HG03039 (cell line): ENCODE measurements at regions not wholly inside any gene's neighbourhood (a gene's known extent, or its start where the extent isn't known, plus 50 kb on each side); places are given as distances from the start of the nearest gene placed in this dataset.

Experiments used
- ATAC-seq: cut with Tn5 transposase; IDR thresholded peaks from one replicate; pipeline ENCODE4 v1.9.1; 2021; ENCODE audit warnings: mild to moderate bottlenecking, moderate library complexity; ENCODE audit not compliant: unreplicated experiment

DNA sequence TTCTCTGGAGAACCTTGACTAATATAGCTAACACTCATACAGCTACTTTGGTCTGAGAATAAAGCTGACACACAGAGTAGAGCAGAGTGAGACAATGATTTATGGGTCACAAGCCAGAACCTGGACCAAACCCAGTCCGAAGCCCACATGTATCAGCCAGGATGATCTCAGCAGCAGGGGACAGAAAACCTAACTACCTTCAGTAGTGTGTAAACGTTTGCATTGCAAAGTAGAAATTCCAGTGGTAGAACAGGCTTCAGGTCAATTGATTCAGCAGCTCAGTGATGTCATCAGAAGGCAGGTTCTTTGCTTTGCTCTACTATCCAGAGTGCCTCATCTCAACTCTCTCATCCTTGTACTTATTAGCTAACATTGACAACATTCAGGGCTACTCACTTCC, 62.5 kb upstream of the PALS2 start:
- ATAC-seq = no peak

GRCh38 chr7:24517166-24517565, 56.1 kb upstream of the PALS2 start:
- no peak for ATAC-seq

DNA sequence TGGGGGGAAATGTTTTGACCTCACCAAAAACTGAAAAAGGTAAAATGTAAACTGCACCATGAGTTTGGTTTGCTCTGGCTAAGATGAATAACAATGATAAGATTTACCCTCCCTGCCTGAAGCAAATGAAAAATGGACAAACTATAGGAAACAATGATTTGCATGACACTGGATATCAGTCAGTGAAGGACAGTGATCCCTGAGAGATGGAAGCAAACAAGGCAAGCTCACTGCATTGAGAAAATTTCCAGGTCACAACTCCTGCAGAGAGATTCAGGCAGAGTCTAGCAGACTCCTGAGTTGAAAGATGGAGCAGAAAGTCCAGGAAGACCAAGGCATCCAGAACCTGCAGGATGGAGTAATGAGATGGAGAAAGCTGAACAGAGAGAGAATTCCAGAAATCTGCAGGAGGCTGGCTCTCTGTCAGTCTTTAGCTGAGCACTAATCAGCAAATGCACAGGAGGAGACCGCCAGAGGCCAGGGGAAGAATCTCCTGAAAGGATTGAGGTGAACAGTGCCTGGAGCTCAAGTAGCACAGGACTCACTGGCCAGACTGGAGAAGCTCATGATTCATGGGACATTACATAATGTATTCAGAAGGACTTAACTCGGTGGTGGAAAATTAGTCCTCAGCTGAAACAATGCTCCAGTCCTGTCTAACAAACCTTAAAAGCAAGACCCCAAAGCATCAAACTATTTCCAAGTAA, 51.2 kb upstream of the PALS2 start:
- no peak for ATAC-seq
